ENCODE measurements at regions not wholly inside any gene's neighbourhood (a gene's known extent, or its start where the extent isn't known, plus 50 kb on each side); places are given as distances from the start of the nearest gene placed in this dataset.

GRCh38 chr12:130064999-130065398, 97.3 kb upstream of the FZD10 start:
- Histone ChIP-seq H3K27ac (no peak overlapping the region), H3K4me3 (no peak overlapping the region)

- Histone ChIP-seq H3K4me3 (no peak overlapping the region), H3K27ac (no peak overlapping the region)
Observed at GRCh38 chr12:130066742-130067141, 95.5 kb upstream of the FZD10 start.

- H3K4me3 ChIP-seq = no peak overlapping the region
- H3K27ac ChIP-seq = no peak overlapping the region
Observed at GRCh38 chr12:130068741-130069140, 93.5 kb upstream of the FZD10 start.

- Histone ChIP-seq H3K27ac (peak overlapping the region in 2 of 21 experiments; percentile 11 to 40), H3K4me3 (no peak overlapping the region)
Observed at GRCh38 chr12:130070126-130070611, 92.1 kb upstream of the FZD10 start.

GRCh38 chr12:130073721-130074120, 88.5 kb upstream of the FZD10 start:
- H3K27ac ChIP-seq = peak overlapping the region in 5 of 21 experiments; percentile 14 to 69 (median 49)
- H3K4me3 ChIP-seq = no peak overlapping the region

GRCh38 chr12:130074661-130075406, 87.4 kb upstream of the FZD10 start:
- Histone ChIP-seq H3K27ac (peak overlapping the region in 4 of 21 experiments; percentile 14 to 69 (median 53)), H3K4me3 (no peak overlapping the region)

- Histone ChIP-seq H3K27ac (peak overlapping the region in 1 of 21 experiments; percentile 36), H3K4me3 (no peak overlapping the region)
Observed at GRCh38 chr12:130075497-130076076, 86.7 kb upstream of the FZD10 start.

- Histone ChIP-seq H3K27ac (no peak overlapping the region), H3K4me3 (no peak overlapping the region)
Observed at GRCh38 chr12:130076126-130076525, 86.1 kb upstream of the FZD10 start.

- Histone ChIP-seq H3K27ac (no peak overlapping the region), H3K4me3 (no peak overlapping the region)
Observed at GRCh38 chr12:130076752-130077151, 85.5 kb upstream of the FZD10 start.

- no peak overlapping the region for H3K27ac ChIP-seq
Observed at GRCh38 chr12:130078852-130079251, 83.4 kb upstream of the FZD10 start.

GRCh38 chr12:130079279-130079678, 83.0 kb upstream of the FZD10 start:
- Histone ChIP-seq H3K27ac (peak overlapping the region in 5 of 21 experiments; percentile 5 to 61 (median 36)), H3K4me3 (no peak overlapping the region)

More at GRCh38 chr12:130078852-130079251, 83.4 kb upstream of the FZD10 start:
- H3K4me3 ChIP-seq = no peak overlapping the region

- H3K27ac ChIP-seq = peak overlapping the region in 5 of 21 experiments; percentile 5 to 61 (median 36)
- no peak overlapping the region for H3K4me3 ChIP-seq
Observed at GRCh38 chr12:130080205-130080604, 82.1 kb upstream of the FZD10 start.

- H3K4me3 ChIP-seq = no peak overlapping the region
- no peak overlapping the region for H3K27ac ChIP-seq
Observed at GRCh38 chr12:130081117-130081805, 81.0 kb upstream of the FZD10 start.

GRCh38 chr12:130083002-130083401, 79.3 kb upstream of the FZD10 start:
- peak overlapping the region in 1 of 21 experiments; percentile 3 for H3K27ac ChIP-seq
- no peak overlapping the region for H3K4me3 ChIP-seq

GRCh38 chr12:130083734-130084133, 78.5 kb upstream of the FZD10 start:
- Histone ChIP-seq H3K27ac (no peak overlapping the region), H3K4me3 (no peak overlapping the region)

GRCh38 chr12:130084359-130084758, 77.9 kb upstream of the FZD10 start:
- no peak overlapping the region for H3K4me3 ChIP-seq
- no peak overlapping the region for H3K27ac ChIP-seq

GRCh38 chr12:130086248-130086647, 76.0 kb upstream of the FZD10 start:
- no peak overlapping the region for H3K27ac ChIP-seq

GRCh38 chr12:130086797-130087196, 75.5 kb upstream of the FZD10 start:
- H3K4me3 ChIP-seq = no peak overlapping the region
- H3K27ac ChIP-seq = no peak overlapping the region

More at GRCh38 chr12:130086248-130086647, 76.0 kb upstream of the FZD10 start:
- no peak overlapping the region for H3K4me3 ChIP-seq

- Histone ChIP-seq H3K4me3 (no peak overlapping the region), H3K27ac (no peak overlapping the region)
Observed at GRCh38 chr12:130087222-130087621, 75.0 kb upstream of the FZD10 start.

GRCh38 chr12:130088504-130088903, 73.8 kb upstream of the FZD10 start:
- no peak overlapping the region for H3K27ac ChIP-seq
- no peak overlapping the region for H3K4me3 ChIP-seq

GRCh38 chr12:130090542-130090941, 71.7 kb upstream of the FZD10 start:
- Histone ChIP-seq H3K27ac (no peak overlapping the region), H3K4me3 (no peak overlapping the region)
